ENCODE measurements at regions not wholly inside any gene's neighbourhood (a gene's known extent, or its start where the extent isn't known, plus 50 kb on each side); places are given as distances from the start of the nearest gene placed in this dataset.

DNA sequence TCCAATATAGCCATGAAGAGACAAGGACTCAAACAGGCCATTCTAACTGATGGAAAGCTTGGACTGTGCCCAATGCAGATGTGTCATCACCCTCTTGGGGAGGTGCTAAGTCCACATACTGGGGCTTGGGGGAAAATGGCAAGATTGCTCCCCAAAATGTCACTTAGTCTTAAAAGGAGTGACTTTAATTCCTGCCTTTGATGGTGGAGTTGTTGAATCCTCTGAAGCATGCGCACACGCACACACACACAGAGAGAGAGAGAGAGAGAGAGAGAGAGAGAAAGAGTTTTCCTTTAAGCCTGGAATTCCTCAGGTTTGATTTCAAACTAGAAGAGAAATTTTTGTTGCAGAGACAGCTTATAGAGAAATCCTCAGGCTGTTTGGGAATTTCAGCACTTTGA is 161.9 kb upstream of the GAS1 start:
- POLR2A ChIA-PET, result no interaction called here
- H3K27ac ChIP-seq (ENCODE audit: low read depth, low read length), result no peak overlapping the region
- DNase-seq (ENCODE audit: low read depth, low spot score), result no peak

DNA sequence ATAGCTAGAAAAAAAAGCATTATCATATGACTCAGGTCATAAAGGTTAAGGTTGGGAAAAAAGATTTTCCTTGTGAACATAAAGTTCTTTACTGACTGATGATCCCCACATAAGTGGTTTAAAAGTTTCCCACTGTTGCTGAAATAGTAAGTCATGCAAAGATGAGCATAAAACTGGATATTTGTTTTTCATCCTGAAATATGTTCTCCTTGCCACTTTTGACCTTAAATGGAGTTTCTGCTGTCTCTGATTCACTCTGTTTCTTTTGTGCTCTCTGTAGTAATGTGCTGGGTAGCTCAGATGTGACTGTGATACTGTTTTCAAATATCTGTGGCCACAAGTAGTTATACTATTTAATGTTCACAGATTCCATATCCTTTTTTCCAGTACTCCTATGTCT is 162.5 kb upstream of the GAS1 start:
- ChIA-PET CTCF (no interaction called here), POLR2A (no interaction called here)
- Histone ChIP-seq H3K4me3 (ENCODE audit: low read depth, low read length) (no peak overlapping the region), H3K9me3 (ENCODE audit: control insufficient read depth, insufficient read depth, low read length) (no peaks in the 10 kb centered on the region), H3K27ac (ENCODE audit: low read depth, low read length) (no peak overlapping the region), H3K27me3 (ENCODE audit: control insufficient read depth, insufficient read depth, low read length) (no peaks in the 10 kb centered on the region)
- no peak for TF ChIP-seq CTCF (IDR thresholded peaks at IDR 0.05; ENCODE audit: low read depth, low read length)
- no peak for DNase-seq (ENCODE audit: low read depth, low spot score)

More for the DNA sequence above, 161.9 kb upstream of the GAS1 start:
- no peak overlapping the region for H3K4me3 ChIP-seq (ENCODE audit: low read depth, low read length)
- no peaks in the 10 kb centered on the region for H3K27me3 ChIP-seq (ENCODE audit: control insufficient read depth, insufficient read depth, low read length)
- no peak for TF ChIP-seq CTCF (IDR thresholded peaks at IDR 0.05; ENCODE audit: low read depth, low read length)
- no peaks in the 10 kb centered on the region for H3K9me3 ChIP-seq (ENCODE audit: control insufficient read depth, insufficient read depth, low read length)
- CTCF ChIA-PET, result no interaction called here

- no peak for DNase-seq (ENCODE audit: low read depth, low spot score)
- H3K4me3 ChIP-seq (ENCODE audit: low read depth, low read length), result no peak overlapping the region
- no peaks in the 10 kb centered on the region for H3K9me3 ChIP-seq (ENCODE audit: control insufficient read depth, insufficient read depth, low read length)
- H3K27ac ChIP-seq (ENCODE audit: low read depth, low read length), result no peak overlapping the region
- ChIA-PET CTCF (no interaction called here), POLR2A (no interaction called here)
- TF ChIP-seq CTCF (IDR thresholded peaks at IDR 0.05; ENCODE audit: low read depth, low read length), result no peak
- no peaks in the 10 kb centered on the region for H3K27me3 ChIP-seq (ENCODE audit: control insufficient read depth, insufficient read depth, low read length)
Observed at GRCh38 chr9:87111010-87111409, 163.7 kb upstream of the GAS1 start.

DNA sequence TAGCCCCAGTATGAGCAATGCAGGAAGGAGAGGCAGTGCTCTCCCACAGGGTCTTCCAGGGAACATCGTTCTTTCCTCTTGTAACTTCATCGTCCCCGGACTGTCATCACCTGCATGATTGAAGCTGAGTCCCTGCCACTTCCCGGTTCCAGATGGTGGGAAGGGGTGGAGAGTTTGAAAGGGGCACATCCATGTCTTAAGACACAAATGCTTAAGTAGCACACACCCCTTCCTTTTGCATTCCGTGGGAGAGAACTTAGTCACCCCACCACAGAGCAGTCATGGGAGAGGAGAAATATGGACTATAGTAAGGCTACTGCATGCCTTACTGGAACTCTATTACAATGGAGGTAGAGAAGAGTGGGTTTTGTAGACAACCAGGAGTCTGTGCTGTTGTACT is 165.3 kb upstream of the GAS1 start:
- TF ChIP-seq CTCF (IDR thresholded peaks at IDR 0.05; ENCODE audit: low read depth, low read length), result no peak
- Histone ChIP-seq H3K27me3 (ENCODE audit: control insufficient read depth, insufficient read depth, low read length) (no peaks in the 10 kb centered on the region), H3K27ac (ENCODE audit: low read depth, low read length) (no peak overlapping the region), H3K9me3 (ENCODE audit: control insufficient read depth, insufficient read depth, low read length) (no peaks in the 10 kb centered on the region), H3K4me3 (ENCODE audit: low read depth, low read length) (no peak overlapping the region)
- ChIA-PET POLR2A (no interaction called here), CTCF (no interaction called here)
- DNase-seq (ENCODE audit: low read depth, low spot score), result no peak

GRCh38 chr9:87113874-87114273 is 166.6 kb upstream of the GAS1 start:
- Histone ChIP-seq H3K27ac (ENCODE audit: low read depth, low read length) (no peak overlapping the region), H3K4me3 (ENCODE audit: low read depth, low read length) (no peak overlapping the region), H3K27me3 (ENCODE audit: control insufficient read depth, insufficient read depth, low read length) (no peaks in the 10 kb centered on the region), H3K9me3 (ENCODE audit: control insufficient read depth, insufficient read depth, low read length) (no peaks in the 10 kb centered on the region)
- DNase-seq (ENCODE audit: low read depth, low spot score), result no peak
- POLR2A ChIA-PET, result no interaction called here
- TF ChIP-seq CTCF (IDR thresholded peaks at IDR 0.05; ENCODE audit: low read depth, low read length), result no peak
- CTCF ChIA-PET, result no interaction called here
